A549 (cell line): ENCODE measurements at regions not wholly inside any gene's neighbourhood (a gene's known extent, or its start where the extent isn't known, plus 50 kb on each side); places are given as distances from the start of the nearest gene placed in this dataset.

ENCODE experiments used
- ATAC-seq, 2 experiments: fragments of 200-7000 bp in 1 of 2; fragments of >200 bp in 1 of 2; cut with Nextera tagmentation in 1 of 2; cut with Tn5 transposase in 1 of 2; 3 replicates each; pipeline versions ENCODE4 v1.8.0 to v1.9.1; 2018 to 2020; ENCODE audit warnings: mild to moderate bottlenecking in 1 of 2, moderate library complexity in 1 of 2
- CTCF ChIA-PET: fragments of 300-600 bp; sonication (Branson Sonifier 250); formaldehyde crosslinking; extraction: SDS; loops from one replicate; lab custom pipeline; 2021; ENCODE audit warnings: antibody characterized with exemption, inconsistent platforms; lab: Yijun Ruan, JAX
- POLR2A ChIA-PET: fragments of 350-600 bp; formaldehyde crosslinking; extraction: SDS; loops from one replicate; lab custom pipeline; 2021; ENCODE audit warnings: antibody characterized with exemption, inconsistent platforms; lab: Yijun Ruan, JAX
- DNase-seq, 2 experiments: peaks; one replicate each; pipeline versions ENCODE4 v3.0.0 to v3.0.0-alpha.2; 2011 to 2016; ENCODE audit warnings: low read depth in 1 of 2, low spot score in 1 of 2
- FAIRE-seq: peaks from 2 replicates; lab custom pipeline; 2011; peaks lifted over from hg19 to GRCh38; lab: Jason Lieb, UNC
- H3K27ac ChIP-seq, 2 experiments: fragments of >200 bp; sonication (Bioruptor Twin); formaldehyde crosslinking; 3 replicates each; pipeline ENCODE4 v1.5.1; 2016 to 2017
- H3K4me1 ChIP-seq: fragments of >200 bp; sonication (Bioruptor Twin); formaldehyde crosslinking; 3 replicates; pipeline ENCODE4 v1.6.1; 2016
- H3K4me2 ChIP-seq: fragments of >200 bp; sonication (Bioruptor Twin); formaldehyde crosslinking; 3 replicates; pipeline ENCODE4 v1.6.1; 2016
- H3K4me3 ChIP-seq: fragments of >200 bp; sonication (Bioruptor Twin); formaldehyde crosslinking; 3 replicates; pipeline ENCODE4 v1.5.1; 2016
- H3K9me3 ChIP-seq: fragments of >200 bp; sonication (Bioruptor Twin); formaldehyde crosslinking; 3 replicates; pipeline ENCODE4 v1.6.1; 2016
- BHLHE40 ChIP-seq: IDR thresholded peaks from 2 replicates; pipeline ENCODE4 v1.6.1; 2012; ENCODE audit warnings: low read depth, low read length, inconsistent platforms
- CEBPB ChIP-seq, 2 experiments: fragments of >200 bp in 1 of 2; sonication (Bioruptor Twin) in 1 of 2; formaldehyde crosslinking in 1 of 2; IDR thresholded peaks; 2 replicates each; pipeline ENCODE4 v1.6.1; 2012 to 2016
- EP300 ChIP-seq, 2 experiments: fragments of >200 bp; sonication (Bioruptor Twin); formaldehyde crosslinking; IDR thresholded peaks; 2 replicates in 1 of 2; 3 replicates in 1 of 2; pipeline ENCODE4 v1.6.1; 2016 to 2017
- FOSB ChIP-seq: fragments of 250-450 bp; sonication (Bioruptor Pico); IDR thresholded peaks from 2 replicates; pipeline ENCODE4 v1.5.0; 2020; ENCODE audit warnings: mild to moderate bottlenecking, moderate library complexity
- FOSL2 ChIP-seq, 2 experiments: fragments of 450-650 bp in 1 of 2; fragments of >200 bp in 1 of 2; sonication (Bioruptor Twin) in 1 of 2; formaldehyde crosslinking; IDR thresholded peaks; 2 replicates each; pipeline versions ENCODE4 v1.5.0 to v1.6.1; 2016 to 2020; ENCODE audit warnings: mild to moderate bottlenecking in 1 of 2, moderate library complexity in 1 of 2
- HOXB13 ChIP-seq: fragments of 250-450 bp; sonication (Bioruptor Pico); IDR thresholded peaks from 2 replicates; pipeline ENCODE4 v1.5.0; 2020; ENCODE audit warnings: low read depth, mild to moderate bottlenecking, moderate library complexity
- HOXB5 ChIP-seq: fragments of 250-450 bp; sonication (Bioruptor Pico); IDR thresholded peaks from 2 replicates; pipeline ENCODE4 v1.5.0; 2020; ENCODE audit warnings: mild to moderate bottlenecking, moderate library complexity
- MYC ChIP-seq: IDR thresholded peaks from 2 replicates; pipeline ENCODE4 v1.6.1; 2012; ENCODE audit warnings: mild to moderate bottlenecking, inconsistent platforms, low read length, improper control_type of control experiment, borderline replicate concordance
- NR3C1 ChIP-seq: fragments of >200 bp; sonication (Bioruptor Twin); formaldehyde crosslinking; IDR thresholded peaks from 3 replicates; pipeline ENCODE4 v1.6.1; 2017
- PHF8 ChIP-seq: fragments of 200-600 bp; sonication (generic); IDR thresholded peaks from 2 replicates; pipeline ENCODE4 v1.6.1; 2016; ENCODE audit warnings: low read depth, mild to moderate bottlenecking, antibody characterized with exemption, moderate library complexity, borderline replicate concordance
- POLR2AphosphoS2 ChIP-seq: conservative IDR thresholded peaks from 2 replicates; pipeline ENCODE4 v1.6.1; 2012; ENCODE audit warnings: low read length, improper control_type of control experiment, inconsistent platforms
- RARB ChIP-seq: fragments of 250-450 bp; sonication (Bioruptor Pico); IDR thresholded peaks from 2 replicates; pipeline ENCODE4 v1.8.0; 2021; ENCODE audit warnings: mild to moderate bottlenecking, moderate library complexity
- RFX5 ChIP-seq: fragments of 450-650 bp; IDR thresholded peaks from 2 replicates; pipeline ENCODE4 v1.7.1; 2014; ENCODE audit warnings: antibody characterized with exemption, mild to moderate bottlenecking, moderate library complexity
- TP53 ChIP-seq: fragments of 250-450 bp; sonication (Bioruptor Pico); IDR thresholded peaks from 2 replicates; pipeline ENCODE4 v1.5.0; 2021; ENCODE audit warnings: mild to moderate bottlenecking, moderate library complexity
- ZC3H11A ChIP-seq: fragments of 450-650 bp; IDR thresholded peaks from 2 replicates; pipeline ENCODE4 v1.6.1; 2014; ENCODE audit warnings: antibody characterized with exemption, mild to moderate bottlenecking
- ZNF302 ChIP-seq: fragments of 250-450 bp; sonication (Bioruptor Pico); IDR thresholded peaks from 2 replicates; pipeline ENCODE4 v1.9.0; 2021; ENCODE audit warnings: inconsistent platforms, mild to moderate bottlenecking, moderate library complexity
- WGBS: methylation state at CpG from one replicate; pipeline ENCODE4 v1.1.6; 2017; ENCODE audit errors: missing lambda C conversion rate; 5-methylcytosine and 5-hydroxymethylcytosine counted together
- TF ChIP-seq, protein P1 (sequence below): fragments of 250-450 bp; sonication (Bioruptor Pico); IDR thresholded peaks from 2 replicates; pipeline ENCODE4 v1.5.0; 2021; ENCODE audit warnings: mild to moderate bottlenecking, moderate library complexity, borderline replicate concordance
- TF ChIP-seq, protein P2 (sequence below): fragments of 450-650 bp; IDR thresholded peaks from 2 replicates; pipeline ENCODE4 v1.6.1; 2014; ENCODE audit warnings: antibody characterized with exemption
- TF ChIP-seq, protein P3 (sequence below): fragments of 200-600 bp; sonication (generic); IDR thresholded peaks from 2 replicates; pipeline ENCODE4 v1.6.1; 2016; ENCODE audit warnings: antibody characterized with exemption, mild to moderate bottlenecking, moderate library complexity
- TF ChIP-seq, protein P4 (sequence below): fragments of 150-350 bp; IDR thresholded peaks from 2 replicates; pipeline ENCODE4 v1.6.1; 2014; ENCODE audit warnings: low read depth, mild to moderate bottlenecking, low read length

DNA sequence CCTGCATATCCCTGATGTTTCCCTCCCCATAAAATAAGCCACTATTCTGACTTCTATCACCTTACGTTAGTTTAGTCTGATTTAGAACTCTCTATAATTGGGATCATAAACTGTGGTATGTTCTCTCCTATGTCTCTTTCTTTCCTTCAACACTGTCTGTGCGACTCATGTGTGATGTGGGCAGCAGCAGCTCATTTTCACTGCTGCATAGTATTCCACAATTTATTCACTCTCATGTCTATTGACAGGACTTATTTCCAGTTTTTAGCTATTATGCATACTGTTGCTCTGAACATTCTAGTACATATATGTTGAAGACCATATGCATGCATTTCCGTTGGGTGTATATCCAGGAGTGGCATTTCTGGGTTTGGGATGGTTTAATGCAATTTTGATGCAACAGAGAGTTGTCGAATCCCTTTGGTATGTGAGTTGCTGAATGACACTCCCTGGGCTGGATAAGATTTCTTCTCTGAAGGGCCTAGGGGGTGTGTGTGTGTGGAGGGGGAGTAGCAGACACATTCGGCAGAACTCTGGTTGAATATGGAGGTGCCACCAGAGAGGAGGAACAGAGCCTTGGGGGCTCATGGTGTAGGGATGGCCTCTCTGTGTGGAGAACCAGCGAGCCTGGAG is 87.8 kb upstream of the PCBD1 start (continued):
- TF ChIP-seq FOSB (CRISPR knock-in tag) = no peak
- TF ChIP-seq NR3C1 = no peak
- no peak for TF ChIP-seq RARB
- no peak for TF ChIP-seq EP300 (IDR thresholded peaks at IDR 0.05)

DNA sequence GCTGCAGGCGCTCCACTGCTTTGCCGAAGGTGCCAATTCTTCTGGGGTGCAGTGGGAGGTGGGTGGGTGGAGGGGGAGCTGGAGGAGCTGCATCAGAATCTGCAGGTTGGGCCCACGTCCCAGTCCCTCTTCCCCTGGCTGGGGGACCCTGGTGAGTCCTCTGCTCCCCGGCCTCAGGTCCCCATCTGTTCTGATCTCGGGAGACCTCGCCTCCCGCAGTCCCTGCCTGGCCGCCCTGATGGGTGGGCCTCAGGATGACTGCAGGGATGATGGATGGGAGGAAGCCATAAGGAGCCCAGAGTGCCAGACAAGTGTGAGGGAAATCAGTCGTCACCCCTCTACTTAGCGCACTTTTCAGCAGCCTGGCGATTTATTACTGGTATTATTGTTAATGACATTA is 89.3 kb upstream of the PCBD1 start:
- Histone ChIP-seq H3K9me3 (no peaks in the 10 kb centered on the region), H3K4me2 (no peak overlapping the region), H3K4me1 (peaks cover 7% of the 10 kb centered on the region; the same call in 1 of the 3 replicates), H3K4me3 (no peak overlapping the region), H3K27ac (no peak overlapping the region)
- DNase-seq (no peak), ATAC-seq (no peak)
- CTCF ChIA-PET = interaction anchor here (1.4 kb wide), 1 partner anchor 53 kb away, joined by 3 read pairs; no protein-coding TSS in a partner anchor
- no peak for TF ChIP-seq PHF8
- TF ChIP-seq MYC = no peak
- TF ChIP-seq FOSL2 (IDR thresholded peaks at IDR 0.05) = no peak
- TF ChIP-seq FOSL2 (CRISPR knock-in tag; IDR thresholded peaks at IDR 0.05) = no peak
- TF ChIP-seq, protein P1, sequence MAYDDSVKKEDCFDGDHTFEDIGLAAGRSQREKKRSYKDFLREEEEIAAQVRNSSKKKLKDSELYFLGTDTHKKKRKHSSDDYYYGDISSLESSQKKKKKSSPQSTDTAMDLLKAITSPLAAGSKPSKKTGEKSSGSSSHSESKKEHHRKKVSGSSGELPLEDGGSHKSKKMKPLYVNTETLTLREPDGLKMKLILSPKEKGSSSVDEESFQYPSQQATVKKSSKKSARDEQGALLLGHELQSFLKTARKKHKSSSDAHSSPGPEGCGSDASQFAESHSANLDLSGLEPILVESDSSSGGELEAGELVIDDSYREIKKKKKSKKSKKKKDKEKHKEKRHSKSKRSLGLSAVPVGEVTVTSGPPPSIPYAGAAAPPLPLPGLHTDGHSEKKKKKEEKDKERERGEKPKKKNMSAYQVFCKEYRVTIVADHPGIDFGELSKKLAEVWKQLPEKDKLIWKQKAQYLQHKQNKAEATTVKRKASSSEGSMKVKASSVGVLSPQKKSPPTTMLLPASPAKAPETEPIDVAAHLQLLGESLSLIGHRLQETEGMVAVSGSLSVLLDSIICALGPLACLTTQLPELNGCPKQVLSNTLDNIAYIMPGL (CRISPR knock-in tag) = no peak
- no peak for TF ChIP-seq ZNF302 (CRISPR knock-in tag)
- no peak for TF ChIP-seq ZC3H11A
- TF ChIP-seq HOXB13 (CRISPR knock-in tag) = no peak
- TF ChIP-seq, protein P2, sequence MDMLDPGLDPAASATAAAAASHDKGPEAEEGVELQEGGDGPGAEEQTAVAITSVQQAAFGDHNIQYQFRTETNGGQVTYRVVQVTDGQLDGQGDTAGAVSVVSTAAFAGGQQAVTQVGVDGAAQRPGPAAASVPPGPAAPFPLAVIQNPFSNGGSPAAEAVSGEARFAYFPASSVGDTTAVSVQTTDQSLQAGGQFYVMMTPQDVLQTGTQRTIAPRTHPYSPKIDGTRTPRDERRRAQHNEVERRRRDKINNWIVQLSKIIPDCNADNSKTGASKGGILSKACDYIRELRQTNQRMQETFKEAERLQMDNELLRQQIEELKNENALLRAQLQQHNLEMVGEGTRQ = no peak
- TF ChIP-seq, protein P3, sequence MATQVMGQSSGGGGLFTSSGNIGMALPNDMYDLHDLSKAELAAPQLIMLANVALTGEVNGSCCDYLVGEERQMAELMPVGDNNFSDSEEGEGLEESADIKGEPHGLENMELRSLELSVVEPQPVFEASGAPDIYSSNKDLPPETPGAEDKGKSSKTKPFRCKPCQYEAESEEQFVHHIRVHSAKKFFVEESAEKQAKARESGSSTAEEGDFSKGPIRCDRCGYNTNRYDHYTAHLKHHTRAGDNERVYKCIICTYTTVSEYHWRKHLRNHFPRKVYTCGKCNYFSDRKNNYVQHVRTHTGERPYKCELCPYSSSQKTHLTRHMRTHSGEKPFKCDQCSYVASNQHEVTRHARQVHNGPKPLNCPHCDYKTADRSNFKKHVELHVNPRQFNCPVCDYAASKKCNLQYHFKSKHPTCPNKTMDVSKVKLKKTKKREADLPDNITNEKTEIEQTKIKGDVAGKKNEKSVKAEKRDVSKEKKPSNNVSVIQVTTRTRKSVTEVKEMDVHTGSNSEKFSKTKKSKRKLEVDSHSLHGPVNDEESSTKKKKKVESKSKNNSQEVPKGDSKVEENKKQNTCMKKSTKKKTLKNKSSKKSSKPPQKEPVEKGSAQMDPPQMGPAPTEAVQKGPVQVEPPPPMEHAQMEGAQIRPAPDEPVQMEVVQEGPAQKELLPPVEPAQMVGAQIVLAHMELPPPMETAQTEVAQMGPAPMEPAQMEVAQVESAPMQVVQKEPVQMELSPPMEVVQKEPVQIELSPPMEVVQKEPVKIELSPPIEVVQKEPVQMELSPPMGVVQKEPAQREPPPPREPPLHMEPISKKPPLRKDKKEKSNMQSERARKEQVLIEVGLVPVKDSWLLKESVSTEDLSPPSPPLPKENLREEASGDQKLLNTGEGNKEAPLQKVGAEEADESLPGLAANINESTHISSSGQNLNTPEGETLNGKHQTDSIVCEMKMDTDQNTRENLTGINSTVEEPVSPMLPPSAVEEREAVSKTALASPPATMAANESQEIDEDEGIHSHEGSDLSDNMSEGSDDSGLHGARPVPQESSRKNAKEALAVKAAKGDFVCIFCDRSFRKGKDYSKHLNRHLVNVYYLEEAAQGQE = no peak
- TF ChIP-seq TP53 (CRISPR knock-in tag) = no peak
- TF ChIP-seq, all 56 proteins: peak for 0
- FAIRE-seq = no peak
- POLR2A ChIA-PET = no interaction called here
- 75% methylated on average over 9 of the region's 11 CpGs for WGBS

DNA sequence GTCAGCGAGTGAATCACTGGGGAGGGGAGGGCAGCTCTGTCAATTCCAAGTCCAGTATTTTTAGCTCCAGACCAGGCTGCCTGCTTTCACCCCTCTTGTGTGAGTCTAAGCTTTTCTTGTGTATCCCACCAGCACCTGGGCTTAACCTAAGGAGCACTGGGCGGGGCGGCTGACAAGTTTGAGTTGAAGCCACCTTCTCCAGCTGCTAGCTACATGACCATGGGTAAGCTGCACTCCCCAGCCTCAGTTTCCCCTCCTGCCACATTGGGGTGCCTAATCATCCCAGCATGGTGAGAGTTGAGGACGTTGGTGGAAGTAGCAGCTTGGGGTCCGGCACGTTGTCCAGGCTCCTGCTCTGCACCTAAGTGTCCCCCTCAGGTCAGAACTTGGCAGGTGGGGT is 89.8 kb upstream of the PCBD1 start:
- DNase-seq (no peak), FAIRE-seq (no peak), ATAC-seq (no peak)
- TF ChIP-seq, protein P3 = no peak
- no peak for TF ChIP-seq PHF8
- TF ChIP-seq BHLHE40 = no peak
- no peak for TF ChIP-seq HOXB5 (CRISPR knock-in tag)
- TF ChIP-seq POLR2AphosphoS2 = no peak
- TF ChIP-seq, protein P4, sequence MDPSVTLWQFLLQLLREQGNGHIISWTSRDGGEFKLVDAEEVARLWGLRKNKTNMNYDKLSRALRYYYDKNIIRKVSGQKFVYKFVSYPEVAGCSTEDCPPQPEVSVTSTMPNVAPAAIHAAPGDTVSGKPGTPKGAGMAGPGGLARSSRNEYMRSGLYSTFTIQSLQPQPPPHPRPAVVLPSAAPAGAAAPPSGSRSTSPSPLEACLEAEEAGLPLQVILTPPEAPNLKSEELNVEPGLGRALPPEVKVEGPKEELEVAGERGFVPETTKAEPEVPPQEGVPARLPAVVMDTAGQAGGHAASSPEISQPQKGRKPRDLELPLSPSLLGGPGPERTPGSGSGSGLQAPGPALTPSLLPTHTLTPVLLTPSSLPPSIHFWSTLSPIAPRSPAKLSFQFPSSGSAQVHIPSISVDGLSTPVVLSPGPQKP = no peak
- TF ChIP-seq CEBPB (IDR thresholded peaks at IDR 0.05) = no peak
- TF ChIP-seq RFX5 = no peak
- WGBS = 45% methylated on average over 6 of the region's 6 CpGs
- Histone ChIP-seq H3K9me3 (no peaks in the 10 kb centered on the region), H3K4me1 (peaks cover 7% of the 10 kb centered on the region; the same call in 1 of the 3 replicates), H3K4me3 (no peak overlapping the region), H3K4me2 (no peak overlapping the region), H3K27ac (no peak overlapping the region)
- ChIA-PET CTCF (interaction anchor here (1.0 to 1.9 kb wide), 2 partner anchors 24 to 52 kb away, joined by 3 to 6 read pairs; no protein-coding TSS in a partner anchor), POLR2A (no interaction called here)
